HCT116 (cell line): ENCODE measurements at regions not wholly inside any gene's neighbourhood (a gene's known extent, or its start where the extent isn't known, plus 50 kb on each side); places are given as distances from the start of the nearest gene placed in this dataset.

ENCODE experiments used
- ATAC-seq: fragments of 200-7000 bp; cut with Tn5 transposase; 2 replicates; pipeline ENCODE4 v1.9.1; 2020; ENCODE audit warnings: mild to moderate bottlenecking, moderate library complexity
- BruUV-seq: library from RNA; stranded (reverse); fragments of 400-500 nt; replicated peaks from 2 replicates; lab custom pipeline; 2021; lab: Mats Ljungman, UMichigan
- CTCF ChIA-PET: fragments of 300-600 bp; sonication (Branson Sonifier 250); formaldehyde crosslinking; loops from one replicate; lab custom pipeline; 2021; ENCODE audit warnings: antibody characterized with exemption; lab: Charles Lee
- POLR2A ChIA-PET: fragments of 300-600, 350-600 bp; sonication (Branson Sonifier 250); formaldehyde crosslinking; loops from one replicate; lab custom pipeline; 2021; ENCODE audit warnings: antibody characterized with exemption; lab: Charles Lee
- RAD21 ChIA-PET, 2 experiments: fragments of 300-600 bp; sonication (Branson Sonifier 250); formaldehyde crosslinking; loops; one replicate each; lab custom pipeline; 2023; ENCODE audit warnings: low total read pairs in 2 of 2; ENCODE audit not compliant: uncharacterized antibody in 2 of 2, unreplicated experiment in 2 of 2, low non-redundant PET in 1 of 2; lab: Charles Lee
- DNase-seq: peaks from one replicate; pipeline ENCODE4 v3.0.0-alpha.2; 2010; ENCODE audit warnings: low read depth, low spot score
- H2AFZ ChIP-seq: fragments of 200-600 bp; shearing (Covaris generic), sonication (generic); 2 replicates; pipeline ENCODE4 v1.6.1; 2017; ENCODE audit warnings: low read depth, mixed run types, mixed read lengths, antibody characterized with exemption, low read length; ENCODE audit not compliant: poor library complexity, severe bottlenecking
- H3K27ac ChIP-seq: 2 replicates; pipeline ENCODE4 v1.5.1; 2012; ENCODE audit warnings: low read depth, low read length
- H3K27me3 ChIP-seq: fragments of 200-600 bp; sonication (generic); 2 replicates; pipeline ENCODE4 v1.6.1; 2016; ENCODE audit warnings: mixed run types, low read length, mixed read lengths; ENCODE audit not compliant: insufficient read depth
- H3K36me3 ChIP-seq, 2 experiments: fragments of 200-500 bp in 1 of 2; fragments of 200-600 bp in 1 of 2; sonication (Bioruptor generic) in 1 of 2; sonication (generic) in 1 of 2; 2 replicates each; pipeline versions ENCODE4 v1.5.1 to v1.6.1; 2014 to 2016; ENCODE audit warnings: low read length in 2 of 2, inconsistent platforms in 1 of 2, mixed read lengths in 1 of 2, mixed run types in 1 of 2; ENCODE audit not compliant: insufficient read depth in 2 of 2, control insufficient read depth in 1 of 2
- H3K4me1 ChIP-seq, 2 experiments: fragments of 200-600 bp in 1 of 2; sonication (generic) in 1 of 2; 2 replicates each; pipeline versions ENCODE4 v1.5.1 to v1.6.1; 2012 to 2017; ENCODE audit warnings: low read length in 2 of 2, inconsistent platforms in 1 of 2, mild to moderate bottlenecking in 1 of 2, mixed read lengths in 1 of 2, mixed run types in 1 of 2, moderate library complexity in 1 of 2; ENCODE audit not compliant: insufficient read depth in 2 of 2, control insufficient read depth in 1 of 2
- H3K4me2 ChIP-seq: fragments of 200-600 bp; sonication (generic); 2 replicates; pipeline ENCODE4 v1.6.1; 2017; ENCODE audit warnings: mixed run types, low read length, mixed read lengths
- H3K4me3 ChIP-seq, 2 experiments: fragments of 200-600 bp in 1 of 2; sonication (generic) in 1 of 2; replicated peaks in 1 of 2; 2 replicates each; pipeline ENCODE4 v1.5.1; 2011 to 2016; ENCODE audit warnings: low read length in 2 of 2, control low read depth in 1 of 2, low read depth in 1 of 2, mild to moderate bottlenecking in 1 of 2, mixed read lengths in 1 of 2, mixed run types in 1 of 2
- H3K79me2 ChIP-seq: fragments of 200-600 bp; sonication (generic); 2 replicates; pipeline ENCODE4 v1.6.1; 2017; ENCODE audit warnings: mild to moderate bottlenecking, mixed run types, low read length, moderate library complexity, mixed read lengths; ENCODE audit not compliant: insufficient read depth
- H3K9ac ChIP-seq: fragments of 200-600 bp; sonication (generic); 2 replicates; pipeline ENCODE4 v1.6.1; 2016; ENCODE audit warnings: low read length, mixed read lengths
- H3K9me2 ChIP-seq: fragments of 200-600 bp; sonication (generic), shearing (Covaris generic); 2 replicates; pipeline ENCODE4 v1.6.1; 2017; ENCODE audit warnings: mixed run types, mild to moderate bottlenecking, moderate library complexity; ENCODE audit not compliant: insufficient read depth
- H3K9me3 ChIP-seq, 2 experiments: fragments of 200-500 bp in 1 of 2; fragments of 200-600 bp in 1 of 2; sonication (Bioruptor generic) in 1 of 2; sonication (generic) in 1 of 2; 2 replicates each; pipeline ENCODE4 v1.6.1; 2014 to 2017; ENCODE audit warnings: low read length in 2 of 2, mixed read lengths in 2 of 2, inconsistent platforms in 1 of 2, low read depth in 1 of 2, mild to moderate bottlenecking in 1 of 2, mixed run types in 1 of 2, moderate library complexity in 1 of 2; ENCODE audit not compliant: control insufficient read depth in 1 of 2, insufficient read depth in 1 of 2
- H4K20me1 ChIP-seq: fragments of 200-600 bp; sonication (generic), shearing (Covaris generic); 2 replicates; pipeline ENCODE4 v1.6.1; 2017; ENCODE audit warnings: mixed run types, mild to moderate bottlenecking, moderate library complexity; ENCODE audit not compliant: insufficient read depth
- ATF3 ChIP-seq: IDR thresholded peaks from 2 replicates; pipeline ENCODE4 v1.6.1; 2012
- CBX3 ChIP-seq: IDR thresholded peaks from 2 replicates; pipeline ENCODE4 v1.6.1; 2012; ENCODE audit warnings: low read depth
- CEBPB ChIP-seq: IDR thresholded peaks from 2 replicates; pipeline ENCODE4 v1.6.1; 2012; ENCODE audit warnings: low read depth
- EGR1 ChIP-seq: IDR thresholded peaks from 2 replicates; pipeline ENCODE4 v1.6.1; 2012; ENCODE audit warnings: low read depth
- EZH2phosphoT487 ChIP-seq: fragments of 200-600 bp; IDR thresholded peaks from 2 replicates; pipeline ENCODE4 v1.6.1; 2018; ENCODE audit warnings: antibody characterized with exemption, borderline replicate concordance
- JUND ChIP-seq: IDR thresholded peaks from 2 replicates; pipeline ENCODE4 v1.6.1; 2012
- MAX ChIP-seq: IDR thresholded peaks from 2 replicates; pipeline ENCODE4 v1.6.1; 2012
- POLR2A ChIP-seq: IDR thresholded peaks from 2 replicates; pipeline ENCODE4 v1.7.0; 2011; ENCODE audit warnings: borderline replicate concordance; ENCODE audit not compliant: insufficient read depth, insufficient read length; ENCODE audit errors: extremely low read depth
- POLR2AphosphoS5 ChIP-seq: IDR thresholded peaks from 2 replicates; pipeline ENCODE4 v1.6.1; 2011; ENCODE audit warnings: mild to moderate bottlenecking, low read depth, low read length, moderate library complexity
- SP1 ChIP-seq: IDR thresholded peaks from 2 replicates; pipeline ENCODE4 v1.6.1; 2012; ENCODE audit warnings: low read depth
- SRF ChIP-seq: IDR thresholded peaks from 2 replicates; pipeline ENCODE4 v1.6.1; 2012; ENCODE audit warnings: low read depth
- ZBTB33 ChIP-seq: IDR thresholded peaks from 2 replicates; pipeline ENCODE4 v1.6.1; 2011; ENCODE audit warnings: mild to moderate bottlenecking, low read length, moderate library complexity; ENCODE audit not compliant: insufficient replicate concordance; ENCODE audit errors: extremely low read depth
- ZFX ChIP-seq: fragments of 450-650 bp; IDR thresholded peaks from 2 replicates; pipeline ENCODE4 v1.6.1; 2017
- intact Hi-C: fragments of 100-400 bp; cut with micrococcal nuclease; formaldehyde crosslinking; loops from 2 replicates; pipeline ENCODE4 v1.10.0; 2022
- TF ChIP-seq, protein P1 (sequence below): IDR thresholded peaks from 2 replicates; pipeline ENCODE4 v1.6.1; 2012; ENCODE audit warnings: low read depth

- Histone ChIP-seq H2AFZ (no peak overlapping the region), H3K4me3 (no peak overlapping the region), H3K27ac (no peak overlapping the region), H3K9ac (no peak overlapping the region), H3K4me2 (no peak overlapping the region), H3K4me1 (no peaks in the 10 kb centered on the region), H3K79me2 (no peaks in the 10 kb centered on the region), H4K20me1 (no peaks in the 10 kb centered on the region), H3K27me3 (peaks cover 33% of the 10 kb centered on the region; the same call in 1 of the 2 replicates), H3K9me2 (no peaks in the 10 kb centered on the region), H3K9me3 (no peaks in the 10 kb centered on the region), H3K36me3 (no peaks in the 10 kb centered on the region)
- ChIA-PET RAD21 (no interaction called here), POLR2A (no interaction called here), CTCF (no interaction called here)
- no TSS peak for BruUV-seq
- ATAC-seq (no peak), DNase-seq (no peak)
- intact Hi-C loops, result no loop called here
- TF ChIP-seq JUND (no peak), EGR1 (no peak), EZH2phosphoT487 (no peak), ATF3 (no peak), SRF (no peak)
Measured at GRCh38 chr2:239778861-239779558, 246.1 kb downstream of the NDUFA10 start.

- Histone ChIP-seq H3K9ac (no peak overlapping the region), H3K36me3 (no peaks in the 10 kb centered on the region), H3K27ac (no peak overlapping the region), H3K4me3 (no peak overlapping the region), H3K4me2 (no peak overlapping the region), H4K20me1 (no peaks in the 10 kb centered on the region), H3K4me1 (no peaks in the 10 kb centered on the region), H3K9me2 (no peaks in the 10 kb centered on the region), H2AFZ (no peak overlapping the region), H3K9me3 (no peaks in the 10 kb centered on the region), H3K79me2 (no peaks in the 10 kb centered on the region), H3K27me3 (peaks cover 37% of the 10 kb centered on the region; the same call in 1 of the 2 replicates)
- CTCF ChIA-PET, result no interaction called here
- DNase-seq (no peak), ATAC-seq (no peak)
- RAD21 ChIA-PET, result no interaction called here
- POLR2A ChIA-PET, result interaction anchor here (0.7 kb wide), 1 partner anchor 377 kb away, joined by 6 read pairs; the partner anchor contains the start of gene HDAC4
- BruUV-seq, result no TSS peak
- intact Hi-C loops, result no loop called here
- TF ChIP-seq SP1 (no peak), ZFX (no peak), POLR2A (no peak), CEBPB (no peak), SRF (no peak), POLR2AphosphoS5 (no peak), CBX3 (no peak), ZBTB33 (no peak), MAX (no peak)
- TF ChIP-seq, protein P1, sequence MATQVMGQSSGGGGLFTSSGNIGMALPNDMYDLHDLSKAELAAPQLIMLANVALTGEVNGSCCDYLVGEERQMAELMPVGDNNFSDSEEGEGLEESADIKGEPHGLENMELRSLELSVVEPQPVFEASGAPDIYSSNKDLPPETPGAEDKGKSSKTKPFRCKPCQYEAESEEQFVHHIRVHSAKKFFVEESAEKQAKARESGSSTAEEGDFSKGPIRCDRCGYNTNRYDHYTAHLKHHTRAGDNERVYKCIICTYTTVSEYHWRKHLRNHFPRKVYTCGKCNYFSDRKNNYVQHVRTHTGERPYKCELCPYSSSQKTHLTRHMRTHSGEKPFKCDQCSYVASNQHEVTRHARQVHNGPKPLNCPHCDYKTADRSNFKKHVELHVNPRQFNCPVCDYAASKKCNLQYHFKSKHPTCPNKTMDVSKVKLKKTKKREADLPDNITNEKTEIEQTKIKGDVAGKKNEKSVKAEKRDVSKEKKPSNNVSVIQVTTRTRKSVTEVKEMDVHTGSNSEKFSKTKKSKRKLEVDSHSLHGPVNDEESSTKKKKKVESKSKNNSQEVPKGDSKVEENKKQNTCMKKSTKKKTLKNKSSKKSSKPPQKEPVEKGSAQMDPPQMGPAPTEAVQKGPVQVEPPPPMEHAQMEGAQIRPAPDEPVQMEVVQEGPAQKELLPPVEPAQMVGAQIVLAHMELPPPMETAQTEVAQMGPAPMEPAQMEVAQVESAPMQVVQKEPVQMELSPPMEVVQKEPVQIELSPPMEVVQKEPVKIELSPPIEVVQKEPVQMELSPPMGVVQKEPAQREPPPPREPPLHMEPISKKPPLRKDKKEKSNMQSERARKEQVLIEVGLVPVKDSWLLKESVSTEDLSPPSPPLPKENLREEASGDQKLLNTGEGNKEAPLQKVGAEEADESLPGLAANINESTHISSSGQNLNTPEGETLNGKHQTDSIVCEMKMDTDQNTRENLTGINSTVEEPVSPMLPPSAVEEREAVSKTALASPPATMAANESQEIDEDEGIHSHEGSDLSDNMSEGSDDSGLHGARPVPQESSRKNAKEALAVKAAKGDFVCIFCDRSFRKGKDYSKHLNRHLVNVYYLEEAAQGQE, result no peak
Measured at GRCh38 chr2:239778042-239778851, 246.9 kb downstream of the NDUFA10 start.
